K562 (cell line): ENCODE measurements at regions not wholly inside any gene's neighbourhood (a gene's known extent, or its start where the extent isn't known, plus 50 kb on each side); places are given as distances from the start of the nearest gene placed in this dataset.

Source experiments
- ATAC-seq: fragments of 200-7000 bp; cut with Tn5 transposase; 3 replicates; pipeline ENCODE4 v1.9.1; 2020; ENCODE audit warnings: moderate library complexity
- BruUV-seq: library from RNA; stranded (reverse); fragments of 400-500 nt; replicated peaks from 2 replicates; lab custom pipeline; 2021; lab: Mats Ljungman, UMichigan
- CTCF ChIA-PET: fragments of 300-600 bp; formaldehyde crosslinking; extraction: SDS; loops from one replicate; lab custom pipeline; 2021; ENCODE audit warnings: low intra/inter-chr PET ratio; lab: Yijun Ruan, JAX
- POLR2A ChIA-PET: fragments of 300-600, 350-650 bp; sonication (Branson Sonifier 250); formaldehyde crosslinking; extraction: SDS; loops from one replicate; lab custom pipeline; 2021; ENCODE audit warnings: antibody characterized with exemption, inconsistent platforms; lab: Yijun Ruan, JAX
- DNase-seq, 4 experiments: peaks; one replicate each; pipeline versions ENCODE4 v3.0.0 to v3.0.0-alpha.2; 2011 to 2018; ENCODE audit warnings: low spot score in 3 of 4, mixed read lengths in 3 of 4; ENCODE audit errors: extremely low read depth in 1 of 4
- FAIRE-seq: peaks from 2 replicates; lab custom pipeline; 2011; peaks lifted over from hg19 to GRCh38; lab: Jason Lieb, UNC
- H2AFZ ChIP-seq: 2 replicates; pipeline ENCODE4 v1.6.0; 2011; ENCODE audit warnings: low read depth, low read length, control low read depth, inconsistent platforms
- H3K27ac ChIP-seq: fragments of 200-600 bp; 3 replicates; pipeline ENCODE4 v1.8.0; 2011; ENCODE audit warnings: low read depth, mild to moderate bottlenecking, control low read depth, inconsistent platforms, low read length, moderate library complexity, mixed read lengths; ENCODE audit errors: extremely low read depth
- H3K27me3 ChIP-seq, 2 experiments: fragments of 300-600 bp in 1 of 2; 2 replicates in 1 of 2; 3 replicates in 1 of 2; pipeline versions ENCODE4 v1.6.0 to v1.8.0; 2011; ENCODE audit warnings: inconsistent platforms in 2 of 2, low read length in 2 of 2, mild to moderate bottlenecking in 1 of 2, mixed read lengths in 1 of 2, moderate library complexity in 1 of 2; ENCODE audit not compliant: control insufficient read depth in 2 of 2, insufficient read depth in 2 of 2
- H3K36me3 ChIP-seq: fragments of 300-600 bp; 3 replicates; pipeline ENCODE4 v1.8.0; 2011; ENCODE audit warnings: mild to moderate bottlenecking, low read length, inconsistent platforms; ENCODE audit not compliant: control insufficient read depth, insufficient read depth
- H3K4me1 ChIP-seq, 2 experiments: fragments of 200-600 bp in 1 of 2; replicated peaks in 1 of 2; 2 replicates in 1 of 2; 3 replicates in 1 of 2; pipeline versions ENCODE4 v1.5.1 to v1.8.0; 2011; ENCODE audit warnings: inconsistent platforms in 2 of 2, low read length in 2 of 2, mild to moderate bottlenecking in 1 of 2, mixed read lengths in 1 of 2, moderate library complexity in 1 of 2; ENCODE audit not compliant: control insufficient read depth in 2 of 2, insufficient read depth in 2 of 2
- H3K4me2 ChIP-seq: 2 replicates; pipeline ENCODE4 v1.6.1; 2011; ENCODE audit warnings: low read length, control low read depth, inconsistent platforms, mixed read lengths; ENCODE audit not compliant: insufficient read depth
- H3K4me3 ChIP-seq: fragments of 200-600 bp; sonication (generic), shearing (Covaris generic); 2 replicates; pipeline ENCODE4 v1.5.1; 2016; ENCODE audit warnings: control low read depth, inconsistent platforms
- H3K79me2 ChIP-seq: fragments of 200-600 bp; 3 replicates; pipeline ENCODE4 v1.8.0; 2011; ENCODE audit warnings: low read length, inconsistent platforms; ENCODE audit not compliant: control insufficient read depth, insufficient read depth
- H3K9ac ChIP-seq, 2 experiments: 2 replicates each; pipeline versions ENCODE4 v1.6.0 to v1.6.1; 2011; ENCODE audit warnings: low read depth in 2 of 2, low read length in 2 of 2, control low read depth in 1 of 2, inconsistent platforms in 1 of 2, mild to moderate bottlenecking in 1 of 2, mixed read lengths in 1 of 2; ENCODE audit not compliant: insufficient read depth in 1 of 2
- H3K9me1 ChIP-seq: one replicate; pipeline ENCODE4 v1.6.0; 2011; ENCODE audit warnings: inconsistent platforms, mild to moderate bottlenecking, low read length, moderate library complexity; ENCODE audit not compliant: control insufficient read depth, insufficient read depth
- H3K9me3 ChIP-seq: replicated peaks from 2 replicates; pipeline ENCODE4 v1.5.1; 2011; ENCODE audit warnings: low read depth, low read length, inconsistent platforms; ENCODE audit not compliant: control insufficient read depth, insufficient read depth
- H4K20me1 ChIP-seq: replicated peaks from 2 replicates; pipeline ENCODE4 v1.6.1; 2011; ENCODE audit warnings: low read length, inconsistent platforms, mixed read lengths; ENCODE audit not compliant: control insufficient read depth, insufficient read depth
- BRCA1 ChIP-seq, 2 experiments: fragments of 450-650 bp in 1 of 2; sonication (generic) in 1 of 2; formaldehyde crosslinking in 1 of 2; IDR thresholded peaks; 2 replicates each; pipeline versions ENCODE4 v1.5.0 to v1.6.1; 2017 to 2020; ENCODE audit warnings: mild to moderate bottlenecking in 1 of 2, missing genetic modification reagents in 1 of 2
- C11orf30 ChIP-seq: fragments of 450-650 bp; IDR thresholded peaks from 2 replicates; pipeline ENCODE4 v1.6.1; 2016; ENCODE audit warnings: low read depth, mild to moderate bottlenecking
- CC2D1A ChIP-seq: fragments of 450-650 bp; IDR thresholded peaks from 2 replicates; pipeline ENCODE4 v1.6.1; 2017; ENCODE audit warnings: mild to moderate bottlenecking
- FUS ChIP-seq: fragments of 200-400 bp; formaldehyde crosslinking; optimal IDR thresholded peaks from 2 replicates; pipeline ENCODE3; 2017; ENCODE audit warnings: low read depth, low read length
- HOXB6 ChIP-seq: fragments of 250-450 bp; sonication (Bioruptor Pico); IDR thresholded peaks from 2 replicates; pipeline ENCODE4 v1.5.1; 2022; ENCODE audit warnings: mild to moderate bottlenecking, borderline replicate concordance
- KDM4B ChIP-seq, 2 experiments: fragments of 450-650 bp in 1 of 2; sonication (generic) in 1 of 2; IDR thresholded peaks; 2 replicates each; pipeline ENCODE4 v1.6.1; 2016 to 2017; ENCODE audit warnings: borderline replicate concordance in 2 of 2, antibody characterized with exemption in 1 of 2, low read depth in 1 of 2, mild to moderate bottlenecking in 1 of 2
- MAZ ChIP-seq, 2 experiments: fragments of 450-650 bp in 1 of 2; sonication (generic) in 1 of 2; formaldehyde crosslinking; IDR thresholded peaks in 1 of 2; conservative IDR thresholded peaks in 1 of 2; 2 replicates each; pipeline versions ENCODE4 v1.4.0 to v1.5.0; 2020; ENCODE audit warnings: mild to moderate bottlenecking in 1 of 2, missing genetic modification reagents in 1 of 2
- MED1 ChIP-seq: sonication (generic); formaldehyde crosslinking; IDR thresholded peaks from 2 replicates; pipeline ENCODE4 v1.8.1; 2023; ENCODE audit warnings: missing genetic modification reagents, borderline replicate concordance
- NCOA4 ChIP-seq: fragments of 450-650 bp; IDR thresholded peaks from 2 replicates; pipeline ENCODE4 v1.6.1; 2018; ENCODE audit warnings: mild to moderate bottlenecking; ENCODE audit not compliant: partially characterized antibody
- NR2F6 ChIP-seq: fragments of 450-650 bp; formaldehyde crosslinking; IDR thresholded peaks from 2 replicates; pipeline ENCODE4 v1.4.0; 2020; ENCODE audit warnings: mild to moderate bottlenecking
- PRMT5 ChIP-seq: sonication (generic); formaldehyde crosslinking; IDR thresholded peaks from 2 replicates; pipeline ENCODE4 v1.5.0; 2020; ENCODE audit warnings: missing genetic modification reagents
- SAFB ChIP-seq: fragments of 200-400 bp; formaldehyde crosslinking; IDR thresholded peaks from 2 replicates; pipeline ENCODE4 v1.6.1; 2017; ENCODE audit warnings: low read depth, low read length, borderline replicate concordance
- TBL1XR1 ChIP-seq, 2 experiments: IDR thresholded peaks; 2 replicates each; pipeline ENCODE4 v1.6.1; 2012; ENCODE audit warnings: improper control_type of control experiment in 2 of 2, low read length in 2 of 2, mild to moderate bottlenecking in 1 of 2
- TCF3 ChIP-seq: sonication (generic); formaldehyde crosslinking; IDR thresholded peaks from 2 replicates; pipeline ENCODE4 v1.4.0; 2020; ENCODE audit warnings: mild to moderate bottlenecking, missing genetic modification reagents
- TRIM24 ChIP-seq, 2 experiments: fragments of 450-650 bp; IDR thresholded peaks; 2 replicates each; pipeline ENCODE4 v1.6.1; 2016
- ZNF174 ChIP-seq: fragments of 250-450 bp; sonication (Bioruptor Pico); IDR thresholded peaks from 2 replicates; pipeline ENCODE4 v1.4.0; 2020; ENCODE audit warnings: mild to moderate bottlenecking
- ZNF57 ChIP-seq: fragments of 450-650 bp; formaldehyde crosslinking; IDR thresholded peaks from 2 replicates; pipeline ENCODE4 v1.4.0; 2020; ENCODE audit warnings: mild to moderate bottlenecking, moderate library complexity
- WGBS: fragments of 100-300 bp; shearing (Covaris generic); methylation state at CpG from one replicate; pipeline ENCODE4 v1.1.6; 2016; ENCODE audit warnings: low coverage, mixed read lengths; ENCODE audit not compliant: insufficient coverage; ENCODE audit errors: missing lambda C conversion rate; 5-methylcytosine and 5-hydroxymethylcytosine counted together
- in situ Hi-C: fragments of 300-500 bp; cut with MboI; formaldehyde crosslinking; loops from 4 replicates; pipeline ENCODE4 v1.15.0; 2018; ENCODE audit warnings: inconsistent platforms, mixed read lengths
- intact Hi-C: fragments of 100-400 bp; cut with micrococcal nuclease; formaldehyde crosslinking; loops from 2 replicates; pipeline ENCODE4 v1.14.2; 2022
- TF ChIP-seq, protein P1 (sequence below), 2 experiments: IDR thresholded peaks; 2 replicates each; pipeline ENCODE4 v1.6.1; 2011; ENCODE audit warnings: borderline replicate concordance in 1 of 2, control low read depth in 1 of 2, low read depth in 1 of 2, low read length in 1 of 2, mild to moderate bottlenecking in 1 of 2, mixed read lengths in 1 of 2, moderate library complexity in 1 of 2; ENCODE audit not compliant: insufficient read depth in 1 of 2, insufficient read length in 1 of 2, poor library complexity in 1 of 2, severe bottlenecking in 1 of 2; ENCODE audit errors: extremely low read depth in 1 of 2

DNA sequence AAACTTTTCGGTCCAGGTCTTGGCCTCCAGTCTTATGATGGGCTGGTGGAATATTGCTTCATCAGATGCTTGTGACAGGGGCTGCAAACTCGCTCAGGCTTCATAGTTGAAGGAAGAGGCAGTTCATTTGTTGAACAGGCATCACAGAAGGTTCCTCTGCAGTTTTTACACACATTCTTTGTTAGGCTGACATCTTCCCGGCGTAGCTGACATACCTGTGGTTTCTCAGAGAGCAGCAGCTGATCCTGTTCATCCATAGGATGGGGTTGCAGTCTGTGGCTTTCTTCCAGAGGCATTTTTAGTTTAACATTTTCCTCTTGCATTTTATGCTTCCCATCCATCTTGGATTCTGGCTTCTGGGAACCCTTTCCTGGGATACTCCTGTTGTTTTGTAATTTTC is 1255.2 kb downstream of the EFNA5 start:
- BruUV-seq = no TSS peak
- H3K27me3 ChIP-seq = no peaks in the 10 kb centered on the region
- no peaks in the 10 kb centered on the region for H3K36me3 ChIP-seq
- DNase-seq (no peak), ATAC-seq (no peak), FAIRE-seq (no peak)
- ChIA-PET POLR2A (no interaction called here), CTCF (no interaction called here)
- in situ Hi-C loops = no loop called here
- no peaks in the 10 kb centered on the region for H3K79me2 ChIP-seq
- H3K27ac ChIP-seq = no peak overlapping the region
- no peak overlapping the region for H3K9ac ChIP-seq
- H4K20me1 ChIP-seq = no peaks in the 10 kb centered on the region
- H3K4me1 ChIP-seq = no peaks in the 10 kb centered on the region
- H3K4me3 ChIP-seq = no peak overlapping the region
- TF ChIP-seq MED1 (CRISPR knock-in tag) (no peak), ZNF57 (no peak), C11orf30 (no peak), NCOA4 (no peak), HOXB6 (CRISPR knock-in tag) (no peak), TCF3 (CRISPR knock-in tag) (no peak), MAZ (CRISPR knock-in tag; conservative IDR thresholded peaks at IDR 0.05 in 1 of 2, IDR thresholded peaks at IDR 0.05 in 1 of 2) (no peak), FUS (no peak), CC2D1A (no peak), ZNF174 (CRISPR knock-in tag) (no peak), KDM4B (IDR thresholded peaks at IDR 0.05; ENCODE audit: borderline replicate concordance in 2 of 2, low read depth in 1 of 2) (no peak), TBL1XR1 (IDR thresholded peaks at IDR 0.05; ENCODE audit: low read length in 2 of 2) (no peak), BRCA1 (IDR thresholded peaks at IDR 0.05) (no peak), BRCA1 (CRISPR knock-in tag; IDR thresholded peaks at IDR 0.05) (no peak), SAFB (no peak), TRIM24 (IDR thresholded peaks at IDR 0.05) (no peak), PRMT5 (CRISPR knock-in tag) (no peak), NR2F6 (CRISPR knock-in tag) (no peak)
- TF ChIP-seq, protein P1, sequence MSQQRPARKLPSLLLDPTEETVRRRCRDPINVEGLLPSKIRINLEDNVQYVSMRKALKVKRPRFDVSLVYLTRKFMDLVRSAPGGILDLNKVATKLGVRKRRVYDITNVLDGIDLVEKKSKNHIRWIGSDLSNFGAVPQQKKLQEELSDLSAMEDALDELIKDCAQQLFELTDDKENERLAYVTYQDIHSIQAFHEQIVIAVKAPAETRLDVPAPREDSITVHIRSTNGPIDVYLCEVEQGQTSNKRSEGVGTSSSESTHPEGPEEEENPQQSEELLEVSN (IDR thresholded peaks at IDR 0.05; ENCODE audit: borderline replicate concordance in 1 of 2, extremely low read depth in 1 of 2, insufficient read depth in 1 of 2, insufficient read length in 1 of 2, low read depth in 1 of 2, low read length in 1 of 2, poor library complexity in 1 of 2, severe bottlenecking in 1 of 2) = no peak
- no peak overlapping the region for H2AFZ ChIP-seq
- H3K9me1 ChIP-seq = no peaks in the 10 kb centered on the region
- H3K9me3 ChIP-seq = no peaks in the 10 kb centered on the region
- WGBS = 2% methylated on average over 4 of the region's 4 CpGs
- no peak overlapping the region for H3K4me2 ChIP-seq
- intact Hi-C loops = no loop called here
